Panc1 (cell line): ENCODE measurements at regions not wholly inside any gene's neighbourhood (a gene's known extent, or its start where the extent isn't known, plus 50 kb on each side); places are given as distances from the start of the nearest gene placed in this dataset.

Source experiments
- ATAC-seq: fragments of 200-7000 bp; cut with Tn5 transposase; 2 replicates; pipeline ENCODE4 v1.9.1; 2020; ENCODE audit warnings: mild to moderate bottlenecking, moderate library complexity
- BruUV-seq: library from RNA; stranded (reverse); fragments of 400-500 nt; replicated peaks from 2 replicates; lab custom pipeline; 2021; lab: Mats Ljungman, UMichigan
- CTCF ChIA-PET: fragments of 300-600 bp; sonication (Branson Sonifier 250); formaldehyde crosslinking; loops from one replicate; lab custom pipeline; 2022; ENCODE audit warnings: antibody characterized with exemption; lab: Charles Lee
- POLR2A ChIA-PET: fragments of 300-600 bp; sonication (Branson Sonifier 250); formaldehyde crosslinking; loops from one replicate; lab custom pipeline; 2022; ENCODE audit warnings: antibody characterized with exemption; lab: Charles Lee
- DNase-seq: peaks from one replicate; pipeline ENCODE4 v3.0.0-alpha.2; 2010; ENCODE audit warnings: low read depth, low spot score
- H3K27ac ChIP-seq: 2 replicates; pipeline ENCODE4 v1.5.1; 2011; ENCODE audit warnings: mild to moderate bottlenecking, low read length, inconsistent platforms
- H3K27me3 ChIP-seq: fragments of 200-500 bp; sonication (Bioruptor generic); 2 replicates; pipeline ENCODE4 v1.6.0; 2014; ENCODE audit warnings: low read length, inconsistent platforms; ENCODE audit not compliant: control insufficient read depth, insufficient read depth
- H3K36me3 ChIP-seq: fragments of 200-500 bp; sonication (Bioruptor generic); 2 replicates; pipeline ENCODE4 v1.5.1; 2014; ENCODE audit warnings: inconsistent platforms, mild to moderate bottlenecking, low read length, moderate library complexity; ENCODE audit not compliant: control insufficient read depth, insufficient read depth
- H3K4me1 ChIP-seq: 2 replicates; pipeline ENCODE4 v1.5.1; 2011; ENCODE audit warnings: inconsistent platforms, mild to moderate bottlenecking, low read length, moderate library complexity; ENCODE audit not compliant: control insufficient read depth, insufficient read depth
- H3K4me3 ChIP-seq, 2 experiments: 2 replicates each; pipeline ENCODE4 v1.5.1; 2011 to 2012; ENCODE audit warnings: low read depth in 2 of 2, low read length in 2 of 2, mild to moderate bottlenecking in 2 of 2, inconsistent platforms in 1 of 2, moderate library complexity in 1 of 2
- H3K9me3 ChIP-seq: fragments of 200-500 bp; sonication (Bioruptor generic); 2 replicates; pipeline ENCODE4 v1.5.1; 2014; ENCODE audit warnings: low read depth, mild to moderate bottlenecking, inconsistent platforms, low read length, moderate library complexity; ENCODE audit not compliant: control insufficient read depth, insufficient read depth
- CTCF ChIP-seq: fragments of 450-650 bp; IDR thresholded peaks from 2 replicates; pipeline ENCODE4 v1.5.1; 2017; ENCODE audit warnings: mild to moderate bottlenecking
- POLR2AphosphoS5 ChIP-seq: IDR thresholded peaks from 2 replicates; pipeline ENCODE4 v1.6.1; 2012; ENCODE audit warnings: mild to moderate bottlenecking, low read depth, low read length, moderate library complexity
- REST ChIP-seq, 2 experiments: IDR thresholded peaks; 2 replicates each; pipeline ENCODE4 v1.6.1; 2011 to 2012; ENCODE audit warnings: low read depth in 2 of 2, control low read depth in 1 of 2, low read length in 1 of 2, mild to moderate bottlenecking in 1 of 2, moderate library complexity in 1 of 2; ENCODE audit not compliant: insufficient read depth in 1 of 2
- SIN3A ChIP-seq: IDR thresholded peaks from 2 replicates; pipeline ENCODE4 v1.6.1; 2012; ENCODE audit warnings: low read depth, mild to moderate bottlenecking, low read length, moderate library complexity, borderline replicate concordance; ENCODE audit not compliant: insufficient read depth
- TCF7L2 ChIP-seq: IDR thresholded peaks from 2 replicates; pipeline ENCODE4 v1.6.1; 2011; ENCODE audit warnings: mild to moderate bottlenecking, low read depth, low read length, inconsistent platforms
- in situ Hi-C: cut with HindIII; loops from 2 replicates; pipeline ENCODE4 v1.10.0; 2016; ENCODE audit warnings: low sequenced_read_pairs, low pct_unique_long_range_greater_than_20kb
- intact Hi-C: fragments of 100-400 bp; cut with micrococcal nuclease; formaldehyde crosslinking; loops from one replicate; pipeline ENCODE4 v1.10.0; 2022; ENCODE audit not compliant: unreplicated experiment

- no peak for ATAC-seq
- no peak for DNase-seq
- Histone ChIP-seq H3K27me3 (no peaks in the 10 kb centered on the region), H3K27ac (no peak overlapping the region), H3K9me3 (peaks cover 5% of the 10 kb centered on the region; the same call in 1 of the 2 replicates), H3K4me3 (no peak overlapping the region), H3K4me1 (no peaks in the 10 kb centered on the region), H3K36me3 (no peaks in the 10 kb centered on the region)
- ChIA-PET CTCF (no interaction called here), POLR2A (no interaction called here)
- TF ChIP-seq SIN3A (no peak), REST (IDR thresholded peaks at IDR 0.05; ENCODE audit: insufficient read depth in 1 of 2, low read depth in 2 of 2, low read length in 1 of 2) (no peak), CTCF (no peak), POLR2AphosphoS5 (no peak), TCF7L2 (no peak)
- intact Hi-C loops, result no loop called here
- no TSS peak for BruUV-seq
- in situ Hi-C loops, result no loop called here
These were observed 125.0 kb upstream of the THSD7A start for GRCh38 chr7:11956991-11957390.

GRCh38 chr7:11957956-11958355 is 126.0 kb upstream of the THSD7A start:
- TF ChIP-seq CTCF (no peak), REST (IDR thresholded peaks at IDR 0.05; ENCODE audit: insufficient read depth in 1 of 2, low read depth in 2 of 2, low read length in 1 of 2) (no peak), TCF7L2 (no peak), POLR2AphosphoS5 (no peak), SIN3A (no peak)
- in situ Hi-C loops, result no loop called here
- no peak overlapping the region for H3K4me3 ChIP-seq
- ChIA-PET POLR2A (no interaction called here), CTCF (no interaction called here)
- no peak overlapping the region for H3K27ac ChIP-seq
- DNase-seq, result no peak
- BruUV-seq, result no TSS peak
- intact Hi-C loops, result no loop called here
- no peak for ATAC-seq
- no peaks in the 10 kb centered on the region for H3K4me1 ChIP-seq
- no peaks in the 10 kb centered on the region for H3K36me3 ChIP-seq
- peaks cover 7% of the 10 kb centered on the region; the same call in 1 of the 2 replicates for H3K9me3 ChIP-seq
- H3K27me3 ChIP-seq, result no peaks in the 10 kb centered on the region
